ENCODE measurements at regions not wholly inside any gene's neighbourhood (a gene's known extent, or its start where the extent isn't known, plus 50 kb on each side); places are given as distances from the start of the nearest gene placed in this dataset.
"Not testable (repeated sequence)": the region's sequence is repeated elsewhere in the genome, so short reads cannot be mapped to it uniquely, and the experiment has no call there.

- Mint-ChIP-seq H3K27me3 (no peaks in the 10 kb centered on the region), H3K9me3 (peaks cover 0 to 16% of the 10 kb centered on the region in 2 donors), H3K27ac (no peak overlapping the region), H3K4me3 (no peak overlapping the region), H3K4me1 (no peaks in the 10 kb centered on the region)
- no peak for ATAC-seq
- DNase-seq, result no peak
Observed at GRCh38 chr5:9818340-9818845, 188.2 kb upstream of the TAS2R1 start.

GRCh38 chr5:9817819-9818218 is 187.7 kb upstream of the TAS2R1 start:
- no peak overlapping the region for H3K27ac Mint-ChIP-seq
- H3K4me3 Mint-ChIP-seq, result no peak overlapping the region
- no peaks in the 10 kb centered on the region for H3K27me3 Mint-ChIP-seq
- DNase-seq, result no peak
- ATAC-seq, result no peak
- peaks cover 0 to 16% of the 10 kb centered on the region in 2 donors for H3K9me3 Mint-ChIP-seq
- no peaks in the 10 kb centered on the region for H3K4me1 Mint-ChIP-seq

GRCh38 chr5:9815051-9815450 is 184.9 kb upstream of the TAS2R1 start:
- ATAC-seq (no peak), DNase-seq (no peak)
- no peaks in the 10 kb centered on the region for H3K4me1 Mint-ChIP-seq
- no peaks in the 10 kb centered on the region for H3K27me3 Mint-ChIP-seq
- H3K4me3 Mint-ChIP-seq, result no peak overlapping the region
- H3K27ac Mint-ChIP-seq, result no peak overlapping the region
- peaks cover 10 to 28% of the 10 kb centered on the region in 2 donors for H3K9me3 Mint-ChIP-seq

GRCh38 chr5:9813305-9813704 is 183.2 kb upstream of the TAS2R1 start:
- Mint-ChIP-seq H3K4me1 (no peaks in the 10 kb centered on the region), H3K27ac (no peak overlapping the region), H3K27me3 (no peaks in the 10 kb centered on the region), H3K4me3 (no peak overlapping the region), H3K9me3 (peaks cover 10 to 36% of the 10 kb centered on the region in 2 donors)
- ATAC-seq, result no peak
- DNase-seq, result no peak

- peaks cover 14 to 42% of the 10 kb centered on the region in 2 donors for H3K9me3 Mint-ChIP-seq
- not testable (repeated sequence) for H3K4me1 Mint-ChIP-seq, H3K4me3 Mint-ChIP-seq, H3K27me3 Mint-ChIP-seq, ATAC-seq, DNase-seq, H3K27ac Mint-ChIP-seq
Observed at GRCh38 chr5:9807366-9807765, 177.2 kb upstream of the TAS2R1 start.

- DNase-seq, result no peak
- no peaks in the 10 kb centered on the region for H3K27me3 Mint-ChIP-seq
- no peak overlapping the region for H3K4me3 Mint-ChIP-seq
- no peaks in the 10 kb centered on the region for H3K4me1 Mint-ChIP-seq
- no peak for ATAC-seq
- peaks cover 4 to 24% of the 10 kb centered on the region in 2 donors for H3K9me3 Mint-ChIP-seq
- no peak overlapping the region for H3K27ac Mint-ChIP-seq
Observed at GRCh38 chr5:9801908-9802307, 171.8 kb upstream of the TAS2R1 start.

GRCh38 chr5:9799606-9800005 is 169.5 kb upstream of the TAS2R1 start:
- no peak overlapping the region for H3K27ac Mint-ChIP-seq
- no peak for ATAC-seq
- H3K4me1 Mint-ChIP-seq, result no peaks in the 10 kb centered on the region

GRCh38 chr5:9790276-9790675 is 160.1 kb upstream of the TAS2R1 start:
- Mint-ChIP-seq H3K27me3 (no peaks in the 10 kb centered on the region), H3K4me1 (no peaks in the 10 kb centered on the region), H3K9me3 (no peaks in the 10 kb centered on the region), H3K27ac (no peak overlapping the region), H3K4me3 (no peak overlapping the region)
- ATAC-seq, result no peak
- DNase-seq, result no peak

More at GRCh38 chr5:9799606-9800005, 169.5 kb upstream of the TAS2R1 start:
- no peak for DNase-seq
- Mint-ChIP-seq H3K4me3 (no peak overlapping the region), H3K9me3 (peaks cover 3 to 9% of the 10 kb centered on the region in 2 donors), H3K27me3 (no peaks in the 10 kb centered on the region)

GRCh38 chr5:9789777-9790176 is 159.6 kb upstream of the TAS2R1 start:
- Mint-ChIP-seq H3K9me3 (no peaks in the 10 kb centered on the region), H3K4me3 (no peak overlapping the region), H3K27ac (no peak overlapping the region), H3K4me1 (no peaks in the 10 kb centered on the region), H3K27me3 (no peaks in the 10 kb centered on the region)
- no peak for ATAC-seq
- DNase-seq, result no peak

GRCh38 chr5:9787861-9788600 is 157.9 kb upstream of the TAS2R1 start:
- no peaks in the 10 kb centered on the region for H3K4me1 Mint-ChIP-seq
- ATAC-seq (no peak), DNase-seq (no peak)
- no peak overlapping the region for H3K27ac Mint-ChIP-seq
- peaks cover 0 to 2% of the 10 kb centered on the region in 2 donors for H3K9me3 Mint-ChIP-seq
- H3K27me3 Mint-ChIP-seq, result no peaks in the 10 kb centered on the region
- no peak overlapping the region for H3K4me3 Mint-ChIP-seq

GRCh38 chr5:9786380-9787360 is 156.5 kb upstream of the TAS2R1 start:
- no peaks in the 10 kb centered on the region for H3K4me1 Mint-ChIP-seq
- ATAC-seq, result no peak
- H3K9me3 Mint-ChIP-seq, result peaks cover 4 to 8% of the 10 kb centered on the region in 2 donors
- no peak for DNase-seq
- no peak overlapping the region for H3K27ac Mint-ChIP-seq
- no peaks in the 10 kb centered on the region for H3K27me3 Mint-ChIP-seq
- H3K4me3 Mint-ChIP-seq, result no peak overlapping the region

GRCh38 chr5:9785751-9786150 is 155.6 kb upstream of the TAS2R1 start:
- ATAC-seq (no peak), DNase-seq (no peak)
- Mint-ChIP-seq H3K27me3 (no peaks in the 10 kb centered on the region), H3K9me3 (peaks cover 12 to 15% of the 10 kb centered on the region in 2 donors), H3K27ac (peak overlapping the region in 1 of 2 donors; percentile 38), H3K4me1 (no peaks in the 10 kb centered on the region), H3K4me3 (no peak overlapping the region)

GRCh38 chr5:9784231-9784630 is 154.1 kb upstream of the TAS2R1 start:
- Mint-ChIP-seq H3K4me3 (no peak overlapping the region), H3K4me1 (no peaks in the 10 kb centered on the region), H3K9me3 (peaks cover 20 to 22% of the 10 kb centered on the region in 2 donors), H3K27ac (no peak overlapping the region), H3K27me3 (no peaks in the 10 kb centered on the region)
- no peak for DNase-seq
- ATAC-seq, result no peak

- H3K27ac Mint-ChIP-seq, result no peak overlapping the region
- H3K4me1 Mint-ChIP-seq, result no peaks in the 10 kb centered on the region
- no peaks in the 10 kb centered on the region for H3K27me3 Mint-ChIP-seq
- no peak overlapping the region for H3K4me3 Mint-ChIP-seq
- no peak for ATAC-seq
- H3K9me3 Mint-ChIP-seq, result peaks cover 22% of the 10 kb centered on the region in 2 donors
- DNase-seq, result no peak
Observed at GRCh38 chr5:9782826-9783560, 152.8 kb upstream of the TAS2R1 start.

- no peak for ATAC-seq
- Mint-ChIP-seq H3K4me1 (no peaks in the 10 kb centered on the region), H3K27ac (no peak overlapping the region), H3K27me3 (no peaks in the 10 kb centered on the region), H3K4me3 (no peak overlapping the region), H3K9me3 (peaks cover 22 to 29% of the 10 kb centered on the region in 2 donors)
- no peak for DNase-seq
Observed at GRCh38 chr5:9781890-9782289, 151.7 kb upstream of the TAS2R1 start.

Data from stimulated activated naive CD8-positive, alpha-beta T cell treated with anti-CD3 and anti-CD28 coated beads, Interleukin-15, amount 100 ng/mL, for 72 hours (primary cell).